PC-9 (cell line): ENCODE measurements at regions not wholly inside any gene's neighbourhood (a gene's known extent, or its start where the extent isn't known, plus 50 kb on each side); places are given as distances from the start of the nearest gene placed in this dataset.

Experiments used
- EZH2 ChIP-seq: fragments of 200-600 bp; sonication (generic); IDR thresholded peaks from 2 replicates; pipeline ENCODE4 v1.8.0; 2017; ENCODE audit warnings: antibody characterized with exemption, low read depth
- TF ChIP-seq, protein P1 (sequence below): fragments of 200-600 bp; sonication (generic); conservative IDR thresholded peaks from 2 replicates; pipeline ENCODE4 v1.6.1; 2017; ENCODE audit warnings: mixed run types, antibody characterized with exemption, mild to moderate bottlenecking, moderate library complexity

DNA sequence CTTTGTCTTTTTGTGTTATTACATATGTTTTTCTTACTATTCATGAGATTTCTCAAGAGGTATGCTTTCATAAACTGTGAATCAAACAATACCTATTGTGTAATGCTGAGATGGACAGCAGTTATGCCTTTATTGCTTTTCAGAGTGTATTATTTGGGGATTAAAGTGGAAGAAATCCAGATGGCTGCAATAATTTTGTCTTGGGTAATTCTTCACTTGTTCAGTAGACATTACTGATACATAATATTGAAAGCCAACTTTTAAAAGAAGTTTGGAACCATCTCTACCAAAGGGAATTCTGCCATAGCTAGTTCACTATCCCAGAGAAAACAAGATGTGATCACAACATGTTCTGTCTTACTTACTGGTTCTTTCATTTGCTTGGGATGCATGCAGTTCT lies 253.4 kb upstream of the ZSWIM2 start:
- TF ChIP-seq, protein P1, sequence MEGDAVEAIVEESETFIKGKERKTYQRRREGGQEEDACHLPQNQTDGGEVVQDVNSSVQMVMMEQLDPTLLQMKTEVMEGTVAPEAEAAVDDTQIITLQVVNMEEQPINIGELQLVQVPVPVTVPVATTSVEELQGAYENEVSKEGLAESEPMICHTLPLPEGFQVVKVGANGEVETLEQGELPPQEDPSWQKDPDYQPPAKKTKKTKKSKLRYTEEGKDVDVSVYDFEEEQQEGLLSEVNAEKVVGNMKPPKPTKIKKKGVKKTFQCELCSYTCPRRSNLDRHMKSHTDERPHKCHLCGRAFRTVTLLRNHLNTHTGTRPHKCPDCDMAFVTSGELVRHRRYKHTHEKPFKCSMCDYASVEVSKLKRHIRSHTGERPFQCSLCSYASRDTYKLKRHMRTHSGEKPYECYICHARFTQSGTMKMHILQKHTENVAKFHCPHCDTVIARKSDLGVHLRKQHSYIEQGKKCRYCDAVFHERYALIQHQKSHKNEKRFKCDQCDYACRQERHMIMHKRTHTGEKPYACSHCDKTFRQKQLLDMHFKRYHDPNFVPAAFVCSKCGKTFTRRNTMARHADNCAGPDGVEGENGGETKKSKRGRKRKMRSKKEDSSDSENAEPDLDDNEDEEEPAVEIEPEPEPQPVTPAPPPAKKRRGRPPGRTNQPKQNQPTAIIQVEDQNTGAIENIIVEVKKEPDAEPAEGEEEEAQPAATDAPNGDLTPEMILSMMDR = no peak
- no peak for TF ChIP-seq EZH2
